Endothelial cell of umbilical vein (primary cell): ENCODE measurements at regions not wholly inside any gene's neighbourhood (a gene's known extent, or its start where the extent isn't known, plus 50 kb on each side); places are given as distances from the start of the nearest gene placed in this dataset.

Source experiments
- BruUV-seq: library from RNA; stranded (reverse); fragments of 400-500 nt; replicated peaks from 2 replicates; lab custom pipeline; 2021; lab: Mats Ljungman, UMichigan
- CTCF ChIA-PET: fragments of 300-600, 350-600 bp; sonication (Branson Sonifier 250); formaldehyde crosslinking; loops from one replicate; lab custom pipeline; 2021; ENCODE audit warnings: antibody characterized with exemption, inconsistent platforms; lab: Charles Lee
- POLR2A ChIA-PET: fragments of 300-600, 350-600 bp; sonication (Branson Sonifier 250); formaldehyde crosslinking; loops from one replicate; lab custom pipeline; 2021; ENCODE audit warnings: antibody characterized with exemption, inconsistent platforms; lab: Charles Lee
- DNase-seq: peaks from one replicate; pipeline ENCODE4 v3.0.0-alpha.2; 2011; ENCODE audit warnings: low read depth, low spot score
- FAIRE-seq: peaks from 2 replicates; lab custom pipeline; 2011; peaks lifted over from hg19 to GRCh38; lab: Jason Lieb, UNC
- H2AFZ ChIP-seq: 2 replicates; pipeline ENCODE4 v1.6.0; 2012; ENCODE audit warnings: low read depth, low read length, control low read depth, inconsistent platforms
- H3K27ac ChIP-seq: 2 replicates; pipeline ENCODE4 v1.5.1; 2011; ENCODE audit warnings: low read depth, mild to moderate bottlenecking, control low read depth, low read length, moderate library complexity; ENCODE audit not compliant: insufficient read depth
- H3K27me3 ChIP-seq, 2 experiments: 2 replicates each; pipeline versions ENCODE4 v1.6.0 to v1.6.1; 2011; ENCODE audit warnings: low read length in 2 of 2, mixed read lengths in 1 of 2; ENCODE audit not compliant: control insufficient read depth in 2 of 2, insufficient read depth in 2 of 2
- H3K36me3 ChIP-seq, 2 experiments: 2 replicates in 1 of 2; 3 replicates in 1 of 2; pipeline ENCODE4 v1.5.1; 2011; ENCODE audit warnings: low read length in 2 of 2, mild to moderate bottlenecking in 1 of 2, moderate library complexity in 1 of 2; ENCODE audit not compliant: control insufficient read depth in 2 of 2, insufficient read depth in 2 of 2; ENCODE audit errors: extremely low read depth in 1 of 2
- H3K4me1 ChIP-seq: 3 replicates; pipeline ENCODE4 v1.5.1; 2011; ENCODE audit warnings: mild to moderate bottlenecking, low read length; ENCODE audit not compliant: control insufficient read depth, insufficient read depth; ENCODE audit errors: extremely low read depth
- H3K4me2 ChIP-seq: 2 replicates; pipeline ENCODE4 v1.6.1; 2011; ENCODE audit warnings: low read length, control low read depth, mixed read lengths; ENCODE audit not compliant: insufficient read depth
- H3K4me3 ChIP-seq, 3 experiments: fragments of 200-600 bp in 1 of 3; sonication (generic), shearing (Covaris generic) in 1 of 3; replicated peaks in 1 of 3; 2 replicates each; pipeline ENCODE4 v1.5.1; 2011 to 2016; ENCODE audit warnings: control low read depth in 3 of 3, low read length in 3 of 3, mild to moderate bottlenecking in 2 of 3, inconsistent platforms in 1 of 3, low read depth in 1 of 3, moderate library complexity in 1 of 3; ENCODE audit not compliant: insufficient read depth in 1 of 3
- H3K79me2 ChIP-seq: 2 replicates; pipeline ENCODE4 v1.6.0; 2012; ENCODE audit warnings: low read length, inconsistent platforms; ENCODE audit not compliant: control insufficient read depth, insufficient read depth
- H3K9ac ChIP-seq: replicated peaks from 2 replicates; pipeline ENCODE3; 2011; ENCODE audit warnings: low read length, control low read depth; ENCODE audit not compliant: insufficient read depth; ENCODE audit errors: extremely low read depth
- H3K9me1 ChIP-seq: replicated peaks from 3 replicates; pipeline ENCODE4 v1.6.0; 2011; ENCODE audit warnings: mild to moderate bottlenecking, low read length; ENCODE audit not compliant: control insufficient read depth, insufficient read depth; ENCODE audit errors: extremely low read depth
- H3K9me3 ChIP-seq: replicated peaks from 2 replicates; pipeline ENCODE4 v1.5.1; 2012; ENCODE audit warnings: low read length, inconsistent platforms; ENCODE audit not compliant: control insufficient read depth, insufficient read depth
- H4K20me1 ChIP-seq: replicated peaks from 2 replicates; pipeline ENCODE3; 2011; ENCODE audit warnings: mild to moderate bottlenecking, low read length; ENCODE audit not compliant: control insufficient read depth, insufficient read depth; ENCODE audit errors: extremely low read depth
- CTCF ChIP-seq, 2 donors: IDR thresholded peaks; 1 replicate in 1 of 2; 2 replicates in 1 of 2; pipeline ENCODE4 v1.5.1; 2011; ENCODE audit warnings: low read length in 2 of 2, mild to moderate bottlenecking in 2 of 2, moderate library complexity in 2 of 2, control low read depth in 1 of 2, inconsistent platforms in 1 of 2, low read depth in 1 of 2; ENCODE audit not compliant: insufficient read depth in 1 of 2; ENCODE audit errors: extremely low read depth in 1 of 2
- EZH2 ChIP-seq: IDR thresholded peaks from 2 replicates; pipeline ENCODE4 v1.6.1; 2012; ENCODE audit warnings: borderline replicate concordance, low read depth, mild to moderate bottlenecking, moderate library complexity, low read length, inconsistent platforms; ENCODE audit not compliant: severe bottlenecking
- FOS ChIP-seq: IDR thresholded peaks from 2 replicates; pipeline ENCODE4 v1.6.1; 2011; ENCODE audit warnings: mild to moderate bottlenecking, low read length, moderate library complexity, borderline replicate concordance; ENCODE audit not compliant: insufficient read depth
- GATA2 ChIP-seq: IDR thresholded peaks from 2 replicates; pipeline ENCODE4 v1.7.0; 2011; ENCODE audit warnings: low read depth, mild to moderate bottlenecking, moderate library complexity, mixed read lengths, low read length; ENCODE audit not compliant: insufficient read length, insufficient read depth
- JUN ChIP-seq: IDR thresholded peaks from 2 replicates; pipeline ENCODE4 v1.6.1; 2011; ENCODE audit warnings: borderline replicate concordance, low read depth; ENCODE audit not compliant: insufficient read length, insufficient read depth
- MAX ChIP-seq: IDR thresholded peaks from 2 replicates; pipeline ENCODE4 v1.6.1; 2011; ENCODE audit not compliant: insufficient read depth, insufficient read length
- MYC ChIP-seq: IDR thresholded peaks from one replicate; pipeline ENCODE4 v1.6.1; 2011; ENCODE audit warnings: mild to moderate bottlenecking, low read depth, low read length
- POLR2A ChIP-seq: IDR thresholded peaks from 2 replicates; pipeline ENCODE4 v1.6.1; 2012; ENCODE audit warnings: low read depth, mild to moderate bottlenecking, control low read depth, low read length
- POLR2AphosphoS5 ChIP-seq: IDR thresholded peaks from 2 replicates; pipeline ENCODE4 v1.6.1; 2012; ENCODE audit warnings: low read depth, mild to moderate bottlenecking, control low read depth, low read length, moderate library complexity; ENCODE audit not compliant: insufficient read depth
- dilution Hi-C: fragments of 300-500 bp; cut with MboI; formaldehyde crosslinking; loops from one replicate; pipeline ENCODE4 v1.15.0; 2019; ENCODE audit warnings: low sequenced_read_pairs; ENCODE audit not compliant: extremely low pct_ligation_motif_present
- intact Hi-C: fragments of 100-400 bp; cut with micrococcal nuclease; formaldehyde crosslinking; loops from one replicate; pipeline ENCODE4 v1.10.0; 2022

- Histone ChIP-seq H2AFZ (no peak overlapping the region), H3K9me3 (no peaks in the 10 kb centered on the region), H3K9me1 (no peaks in the 10 kb centered on the region), H3K27me3 (no peaks in the 10 kb centered on the region), H3K36me3 (no peaks in the 10 kb centered on the region), H3K9ac (no peak overlapping the region), H3K4me2 (no peak overlapping the region), H3K4me3 (no peak overlapping the region), H3K79me2 (no peaks in the 10 kb centered on the region), H3K27ac (no peak overlapping the region), H4K20me1 (no peaks in the 10 kb centered on the region), H3K4me1 (peaks cover 3% of the 10 kb centered on the region)
- dilution Hi-C loops, result no loop called here
- CTCF ChIA-PET, result no interaction called here
- POLR2A ChIA-PET, result interaction anchor here (0.6 kb wide), 1 partner anchor 330 kb away, joined by 3 read pairs; no protein-coding TSS in a partner anchor
- DNase-seq, result no peak
- no peak for FAIRE-seq
- intact Hi-C loops, result no loop called here
- TF ChIP-seq EZH2, result no peak
- TF ChIP-seq FOS, result no peak
- no peak for TF ChIP-seq CTCF (IDR thresholded peaks at IDR 0.05; ENCODE audit: extremely low read depth in 1 of 2, insufficient read depth in 1 of 2, low read depth in 1 of 2, low read length in 2 of 2)
- TF ChIP-seq POLR2A, result no peak
- no peak for TF ChIP-seq MYC
- no peak for TF ChIP-seq MAX
- no peak for TF ChIP-seq POLR2AphosphoS5
- no peak for TF ChIP-seq JUN
- no peak for TF ChIP-seq GATA2
- BruUV-seq, result no TSS peak
Measured at GRCh38 chr1:219266524-219266923, 92.8 kb downstream of the LYPLAL1 start.
